CD4-positive, CD25-positive, alpha-beta regulatory T cell (primary cell): ENCODE measurements at regions not wholly inside any gene's neighbourhood (a gene's known extent, or its start where the extent isn't known, plus 50 kb on each side); places are given as distances from the start of the nearest gene placed in this dataset.

Source experiments
- ATAC-seq, 2 donors: fragments of 150-1000 bp; cut with Tn5 transposase; one replicate each; pipeline ENCODE4 v1.10.0; 2021; ENCODE audit warnings: low read depth in 2 of 2, moderate number of reproducible peaks in 2 of 2, moderate library complexity in 1 of 2
- DNase-seq, 3 donors: peaks; one replicate each; pipeline versions ENCODE4 v3.0.0 to v3.0.0-alpha.2; 2012 to 2022; ENCODE audit warnings: mixed read lengths in 1 of 3
- H3K27ac ChIP-seq: one replicate; pipeline ENCODE4 v1.7.0; 2013; ENCODE audit warnings: mild to moderate bottlenecking, low read length; ENCODE audit not compliant: insufficient read depth, poor library complexity, severe bottlenecking
- H3K27me3 ChIP-seq: one replicate; pipeline ENCODE4 v1.7.0; 2013; ENCODE audit warnings: low read length; ENCODE audit not compliant: control insufficient read depth, insufficient read depth
- H3K36me3 ChIP-seq: one replicate; pipeline ENCODE4 v1.7.0; 2013; ENCODE audit warnings: mild to moderate bottlenecking, low read length, moderate library complexity; ENCODE audit not compliant: control insufficient read depth, insufficient read depth
- H3K4me1 ChIP-seq: 2 replicates; pipeline ENCODE4 v1.7.0; 2013; ENCODE audit warnings: mild to moderate bottlenecking, low read length; ENCODE audit not compliant: insufficient read depth, control insufficient read depth, poor library complexity, severe bottlenecking
- H3K4me3 ChIP-seq: one replicate; pipeline ENCODE4 v1.7.0; 2013; ENCODE audit warnings: low read depth, mild to moderate bottlenecking, low read length, moderate library complexity
- H3K9me3 ChIP-seq, 2 experiments: 1 replicate in 1 of 2; 2 replicates in 1 of 2; pipeline ENCODE4 v1.7.0; 2013; ENCODE audit warnings: low read length in 2 of 2, mild to moderate bottlenecking in 1 of 2, moderate library complexity in 1 of 2; ENCODE audit not compliant: control insufficient read depth in 2 of 2
- H3K27ac Mint-ChIP-seq, 3 donors: one replicate each; pipeline ENCODE4 v1.8.0; 2020 to 2022; ENCODE audit warnings: mild to moderate bottlenecking in 3 of 3, mixed read lengths in 3 of 3, moderate library complexity in 2 of 3
- H3K27me3 Mint-ChIP-seq: one replicate; pipeline ENCODE4 v1.8.0; 2022; ENCODE audit warnings: mild to moderate bottlenecking, mixed read lengths
- H3K36me3 Mint-ChIP-seq: one replicate; pipeline ENCODE4 v1.8.0; 2020; ENCODE audit warnings: mixed read lengths
- H3K4me1 Mint-ChIP-seq, 4 donors: one replicate each; pipeline ENCODE4 v1.8.0; 2020 to 2022; ENCODE audit warnings: mixed read lengths in 4 of 4, mild to moderate bottlenecking in 1 of 4
- H3K4me3 Mint-ChIP-seq, 4 donors: one replicate each; pipeline ENCODE4 v1.8.0; 2020 to 2022; ENCODE audit warnings: mild to moderate bottlenecking in 4 of 4, mixed read lengths in 4 of 4, moderate library complexity in 3 of 4
- H3K9me3 Mint-ChIP-seq, 7 donors: one replicate each; pipeline ENCODE4 v1.8.0; 2020 to 2022; ENCODE audit warnings: mixed read lengths in 7 of 7, mild to moderate bottlenecking in 3 of 7, moderate library complexity in 2 of 7

DNA sequence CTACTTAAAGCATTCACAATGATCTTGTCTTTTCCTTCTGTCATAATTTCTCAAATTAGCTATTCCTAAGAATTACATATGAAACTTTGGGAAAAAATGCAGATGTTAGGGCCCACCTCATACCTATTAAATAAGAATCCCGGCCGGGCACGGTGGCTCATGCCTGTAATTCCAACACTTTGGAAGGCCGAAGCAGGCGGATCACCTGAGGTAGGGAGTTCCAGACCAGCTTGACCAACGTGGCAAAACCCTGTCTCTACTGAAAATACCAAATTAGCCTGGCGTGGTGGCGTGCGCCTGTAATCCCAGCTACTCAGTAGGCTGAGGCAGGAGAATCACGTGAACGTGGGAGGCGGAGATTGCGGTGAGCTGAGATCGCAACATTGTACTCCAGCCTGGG is 158.4 kb upstream of the TLL1 start:
- H3K9me3 Mint-ChIP-seq, result peaks cover 0 to 2% (median 0%) of the 10 kb centered on the region in 7 donors
- no peak overlapping the region for H3K4me3 ChIP-seq
- H3K4me3 Mint-ChIP-seq, result no peak overlapping the region
- DNase-seq (no peak), ATAC-seq (no peak)
- no peak overlapping the region for H3K27ac Mint-ChIP-seq
- H3K27me3 Mint-ChIP-seq, result no peaks in the 10 kb centered on the region
- H3K36me3 Mint-ChIP-seq, result no peaks in the 10 kb centered on the region
- no peaks in the 10 kb centered on the region for H3K27me3 ChIP-seq
- no peaks in the 10 kb centered on the region for H3K9me3 ChIP-seq
- H3K4me1 ChIP-seq, result no peaks in the 10 kb centered on the region
- no peak overlapping the region for H3K27ac ChIP-seq
- no peaks in the 10 kb centered on the region for H3K36me3 ChIP-seq
- no peaks in the 10 kb centered on the region for H3K4me1 Mint-ChIP-seq

DNA sequence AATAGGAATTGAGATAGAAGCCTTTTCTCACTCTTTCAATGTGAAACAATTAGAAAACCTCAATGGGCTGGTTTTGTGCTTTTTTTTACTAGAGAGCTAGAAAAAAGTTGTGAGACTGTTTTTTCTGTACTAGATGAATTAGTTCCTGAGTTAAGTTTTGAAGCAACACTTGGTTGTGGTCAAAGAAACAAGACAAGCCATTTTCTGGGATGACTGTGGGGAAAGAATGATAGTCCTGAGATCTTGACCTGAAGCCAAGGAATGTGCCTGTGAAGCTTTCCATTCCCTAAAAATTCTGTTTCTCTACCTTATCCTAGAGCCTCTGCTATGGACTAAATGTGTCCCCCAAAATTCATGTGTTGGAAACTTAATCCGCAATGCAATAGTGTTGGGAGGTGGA is 157.8 kb upstream of the TLL1 start:
- Mint-ChIP-seq H3K36me3 (no peaks in the 10 kb centered on the region), H3K27me3 (no peaks in the 10 kb centered on the region), H3K4me3 (no peak overlapping the region), H3K9me3 (peaks cover 0 to 2% (median 0%) of the 10 kb centered on the region in 7 donors), H3K4me1 (no peaks in the 10 kb centered on the region), H3K27ac (no peak overlapping the region)
- no peaks in the 10 kb centered on the region for H3K9me3 ChIP-seq
- DNase-seq (no peak), ATAC-seq (no peak)
- H3K36me3 ChIP-seq, result no peaks in the 10 kb centered on the region
- H3K4me3 ChIP-seq, result no peak overlapping the region
- H3K27me3 ChIP-seq, result no peaks in the 10 kb centered on the region
- no peaks in the 10 kb centered on the region for H3K4me1 ChIP-seq
- H3K27ac ChIP-seq, result no peak overlapping the region

- ATAC-seq, result no peak
- H3K4me1 Mint-ChIP-seq, result no peaks in the 10 kb centered on the region
- H3K36me3 Mint-ChIP-seq, result no peaks in the 10 kb centered on the region
- H3K9me3 ChIP-seq, result no peaks in the 10 kb centered on the region
- H3K4me1 ChIP-seq, result no peaks in the 10 kb centered on the region
- no peak overlapping the region for H3K27ac Mint-ChIP-seq
- no peak overlapping the region for H3K4me3 ChIP-seq
- no peaks in the 10 kb centered on the region for H3K36me3 ChIP-seq
- no peak overlapping the region for H3K4me3 Mint-ChIP-seq
- H3K9me3 Mint-ChIP-seq, result peaks cover 0 to 2% (median 0%) of the 10 kb centered on the region in 7 donors
- DNase-seq, result no peak
- H3K27me3 ChIP-seq, result no peaks in the 10 kb centered on the region
- H3K27ac ChIP-seq, result no peak overlapping the region
- H3K27me3 Mint-ChIP-seq, result no peaks in the 10 kb centered on the region
Measured at GRCh38 chr4:165715989-165716388, 157.0 kb upstream of the TLL1 start.

DNA sequence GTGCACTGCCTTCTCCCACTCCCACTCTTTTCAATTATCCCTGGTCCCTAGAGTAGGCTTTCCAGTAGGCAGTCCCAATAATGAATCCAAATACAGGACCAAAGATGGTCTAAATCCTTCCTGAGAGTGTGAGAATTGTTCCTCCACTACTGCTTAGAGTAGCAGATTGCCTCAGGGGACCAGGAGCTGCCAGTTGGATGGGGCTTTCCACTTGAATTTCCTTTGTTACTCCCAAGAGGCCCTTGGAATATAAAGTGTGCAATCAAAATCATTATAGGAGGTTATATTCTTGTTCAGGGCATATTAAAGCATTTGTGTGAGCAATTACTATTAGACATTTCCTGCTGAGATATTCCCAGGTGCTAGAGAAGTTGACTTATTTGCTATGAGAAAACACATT is 156.6 kb upstream of the TLL1 start:
- no peak for ATAC-seq
- Histone ChIP-seq H3K27ac (no peak overlapping the region), H3K4me3 (no peak overlapping the region), H3K27me3 (peaks cover 2% of the 10 kb centered on the region), H3K9me3 (no peaks in the 10 kb centered on the region), H3K4me1 (no peaks in the 10 kb centered on the region), H3K36me3 (no peaks in the 10 kb centered on the region)
- Mint-ChIP-seq H3K9me3 (peaks cover 0 to 2% (median 0%) of the 10 kb centered on the region in 7 donors), H3K4me1 (no peaks in the 10 kb centered on the region), H3K36me3 (no peaks in the 10 kb centered on the region), H3K27me3 (no peaks in the 10 kb centered on the region), H3K4me3 (no peak overlapping the region), H3K27ac (no peak overlapping the region)
- no peak for DNase-seq

DNA sequence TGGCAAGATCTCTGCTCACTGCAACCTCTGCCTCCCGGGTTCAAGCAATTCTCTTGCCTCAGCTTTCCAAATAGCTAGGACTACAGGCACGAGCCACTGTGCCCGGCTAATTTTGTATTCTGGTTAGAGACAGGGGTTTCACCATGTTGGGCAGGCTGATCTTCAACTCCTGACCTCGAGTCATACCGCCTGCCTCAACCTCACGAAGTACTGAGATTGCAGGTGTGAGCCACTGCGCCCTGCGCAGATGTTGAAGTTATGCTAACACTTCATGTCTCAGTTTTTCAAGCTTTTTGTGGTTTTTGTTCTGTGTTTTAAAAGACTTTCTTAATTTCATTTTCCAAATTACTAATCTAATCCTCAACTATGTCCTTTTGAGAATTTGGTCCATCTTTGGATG is 154.4 kb upstream of the TLL1 start:
- Histone ChIP-seq H3K4me3 (no peak overlapping the region), H3K27ac (no peak overlapping the region), H3K9me3 (no peaks in the 10 kb centered on the region), H3K4me1 (no peaks in the 10 kb centered on the region), H3K27me3 (peaks cover 2% of the 10 kb centered on the region), H3K36me3 (no peaks in the 10 kb centered on the region)
- H3K36me3 Mint-ChIP-seq, result no peaks in the 10 kb centered on the region
- H3K9me3 Mint-ChIP-seq, result peaks cover 0 to 2% (median 0%) of the 10 kb centered on the region in 7 donors
- H3K4me1 Mint-ChIP-seq, result no peaks in the 10 kb centered on the region
- ATAC-seq (no peak), DNase-seq (no peak)
- H3K27ac Mint-ChIP-seq, result no peak overlapping the region
- no peak overlapping the region for H3K4me3 Mint-ChIP-seq
- no peaks in the 10 kb centered on the region for H3K27me3 Mint-ChIP-seq

DNA sequence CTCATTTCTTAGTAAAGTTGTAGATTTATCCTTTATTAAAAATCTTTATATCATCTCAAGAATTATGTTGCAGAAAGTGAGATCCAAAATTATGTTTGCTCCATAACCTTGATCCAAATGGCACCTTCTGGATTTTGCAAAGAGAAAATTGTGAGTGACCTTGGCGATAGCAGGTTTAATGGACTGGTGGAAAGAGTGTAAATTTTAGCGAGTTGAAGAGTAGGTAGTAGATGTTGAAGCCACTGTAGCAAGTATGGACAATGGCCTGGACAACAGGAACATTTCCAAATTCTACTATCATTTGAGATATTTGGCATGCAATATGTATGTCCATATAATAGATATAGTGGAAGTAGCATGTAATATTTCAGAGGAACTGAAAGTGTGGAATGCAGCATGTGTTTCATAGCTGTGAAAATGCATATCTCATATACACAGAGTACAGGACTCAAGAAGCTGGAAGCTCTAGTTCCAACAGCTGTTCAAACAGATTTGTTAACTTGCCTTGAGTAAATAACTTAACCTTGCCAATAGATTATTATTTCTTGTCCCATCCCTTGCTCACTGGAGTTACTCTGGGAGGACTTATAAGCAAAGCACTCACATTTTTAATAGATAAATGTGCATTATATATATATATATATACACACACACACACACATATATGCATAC is 152.5 kb upstream of the TLL1 start:
- no peaks in the 10 kb centered on the region for H3K27me3 Mint-ChIP-seq
- Histone ChIP-seq H3K9me3 (no peaks in the 10 kb centered on the region), H3K4me1 (no peaks in the 10 kb centered on the region), H3K27ac (no peak overlapping the region), H3K27me3 (peaks cover 2% of the 10 kb centered on the region), H3K4me3 (no peak overlapping the region), H3K36me3 (no peaks in the 10 kb centered on the region)
- DNase-seq (no peak), ATAC-seq (no peak)
- H3K4me3 Mint-ChIP-seq, result no peak overlapping the region
- H3K36me3 Mint-ChIP-seq, result no peaks in the 10 kb centered on the region
- no peak overlapping the region for H3K27ac Mint-ChIP-seq
- H3K9me3 Mint-ChIP-seq, result peaks cover 0 to 4% (median 0%) of the 10 kb centered on the region in 7 donors
- no peaks in the 10 kb centered on the region for H3K4me1 Mint-ChIP-seq

DNA sequence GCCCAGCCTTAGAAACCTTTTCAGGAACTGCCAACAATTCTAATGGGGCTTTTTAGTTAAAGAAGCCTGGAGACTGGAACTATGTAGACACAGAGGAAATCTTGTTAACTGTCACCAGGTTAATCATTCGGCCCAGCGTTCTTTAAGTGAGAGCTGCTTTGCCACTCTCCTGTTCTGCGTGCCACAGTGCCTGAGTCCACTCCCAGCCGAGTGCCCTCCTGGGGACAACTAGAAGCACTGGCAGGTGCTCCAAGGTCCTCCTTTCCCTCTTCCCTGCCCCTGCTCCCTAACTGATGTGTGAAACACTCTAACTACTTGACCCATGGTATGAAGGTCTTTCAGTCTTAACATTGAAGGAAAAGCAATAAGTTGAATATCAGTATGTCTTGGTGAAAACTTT is 151.2 kb upstream of the TLL1 start:
- Histone ChIP-seq H3K36me3 (no peaks in the 10 kb centered on the region), H3K27ac (no peak overlapping the region), H3K4me1 (no peaks in the 10 kb centered on the region), H3K9me3 (no peaks in the 10 kb centered on the region), H3K27me3 (peaks cover 2% of the 10 kb centered on the region), H3K4me3 (no peak overlapping the region)
- Mint-ChIP-seq H3K27ac (no peak overlapping the region), H3K4me1 (no peaks in the 10 kb centered on the region), H3K27me3 (no peaks in the 10 kb centered on the region), H3K36me3 (no peaks in the 10 kb centered on the region), H3K4me3 (no peak overlapping the region), H3K9me3 (peaks cover 0 to 4% (median 0%) of the 10 kb centered on the region in 7 donors)
- no peak for DNase-seq
- no peak for ATAC-seq

DNA sequence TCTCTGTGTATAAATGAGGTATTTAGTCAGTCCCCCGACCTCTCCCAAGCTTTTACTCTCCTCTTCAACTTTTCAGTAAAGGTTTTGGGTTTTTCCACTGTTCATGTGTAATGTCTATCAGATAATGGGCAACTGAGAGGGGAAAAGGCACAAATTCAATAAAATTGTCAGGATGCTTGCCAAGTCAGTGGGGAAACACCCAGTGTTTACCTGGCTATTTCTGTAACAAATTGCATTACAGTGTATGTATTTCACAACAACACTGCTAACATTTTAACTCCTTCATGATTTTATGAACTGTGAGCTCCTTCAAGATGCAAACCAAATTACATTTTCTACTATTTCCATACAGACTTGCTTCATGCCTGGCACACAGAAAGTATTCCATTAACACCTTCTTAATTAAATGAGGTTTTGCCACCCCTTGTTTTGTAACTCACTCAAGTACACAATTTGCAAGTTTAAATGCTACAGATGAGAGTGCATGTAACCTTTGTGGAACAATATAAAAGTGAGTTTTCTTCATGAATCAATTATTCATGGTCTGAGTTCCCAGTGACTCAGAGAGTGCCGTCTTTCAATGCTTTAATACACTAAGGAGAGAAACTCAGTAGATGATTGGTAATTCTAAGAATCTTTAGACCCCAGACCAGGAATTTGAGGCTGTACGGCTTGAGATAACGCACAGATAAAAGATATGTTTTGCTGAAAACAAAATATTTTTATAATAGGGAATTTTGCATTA is 149.8 kb upstream of the TLL1 start:
- H3K4me3 ChIP-seq, result no peak overlapping the region
- peaks cover 2% of the 10 kb centered on the region for H3K27me3 ChIP-seq
- Mint-ChIP-seq H3K4me1 (no peaks in the 10 kb centered on the region), H3K4me3 (no peak overlapping the region), H3K27ac (no peak overlapping the region), H3K9me3 (peaks cover 0 to 4% (median 0%) of the 10 kb centered on the region in 7 donors), H3K27me3 (no peaks in the 10 kb centered on the region), H3K36me3 (no peaks in the 10 kb centered on the region)
- DNase-seq (no peak), ATAC-seq (no peak)
- H3K27ac ChIP-seq, result no peak overlapping the region
- no peaks in the 10 kb centered on the region for H3K9me3 ChIP-seq
- H3K36me3 ChIP-seq, result no peaks in the 10 kb centered on the region
- H3K4me1 ChIP-seq, result no peaks in the 10 kb centered on the region
